SK-N-SH (cell line): ENCODE measurements at regions not wholly inside any gene's neighbourhood (a gene's known extent, or its start where the extent isn't known, plus 50 kb on each side); places are given as distances from the start of the nearest gene placed in this dataset.

Source experiments
- small RNA-seq, 7 experiments: library from RNA; depleted of rRNA; stranded (forward); fragments of <200 nt; gene quantifications; one replicate each; pipeline ENCODE3, GENCODE V24; 2012

Small RNA genes lying in the stretch of these regions (small RNA-seq; reads per million reads assigned to genes)
- gene RF00019 = 0 reads per million in 7 experiments
- 0 reads per million in 7 experiments for gene RNU11-5P
- 0 reads per million in 7 experiments for gene RNU6-864P
